PC-3 (cell line): ENCODE measurements at regions not wholly inside any gene's neighbourhood (a gene's known extent, or its start where the extent isn't known, plus 50 kb on each side); places are given as distances from the start of the nearest gene placed in this dataset.

Experiments used
- CTCF ChIP-seq: fragments of 300-600 bp; sonication (generic); conservative IDR thresholded peaks from 2 replicates; pipeline ENCODE4 v1.5.1; 2017; ENCODE audit warnings: antibody characterized with exemption, low read depth, mild to moderate bottlenecking, low read length
- EZH2 ChIP-seq: fragments of 300-600 bp; sonication (generic); IDR thresholded peaks from one replicate; pipeline ENCODE4 v1.6.1; 2017; ENCODE audit warnings: antibody characterized with exemption, mild to moderate bottlenecking, low read length; ENCODE audit not compliant: unreplicated experiment
- EZH2phosphoT487 ChIP-seq: fragments of 300-600 bp; sonication (generic); IDR thresholded peaks from 2 replicates; pipeline ENCODE4 v1.6.1; 2018; ENCODE audit warnings: mild to moderate bottlenecking, antibody characterized with exemption, low read length, borderline replicate concordance

- TF ChIP-seq CTCF (no peak), EZH2 (no peak), EZH2phosphoT487 (no peak)
Observed at GRCh38 chr5:171541341-171541776, 121.9 kb downstream of the FGF18 start.
